ENCODE measurements at regions not wholly inside any gene's neighbourhood (a gene's known extent, or its start where the extent isn't known, plus 50 kb on each side); places are given as distances from the start of the nearest gene placed in this dataset.

DNA sequence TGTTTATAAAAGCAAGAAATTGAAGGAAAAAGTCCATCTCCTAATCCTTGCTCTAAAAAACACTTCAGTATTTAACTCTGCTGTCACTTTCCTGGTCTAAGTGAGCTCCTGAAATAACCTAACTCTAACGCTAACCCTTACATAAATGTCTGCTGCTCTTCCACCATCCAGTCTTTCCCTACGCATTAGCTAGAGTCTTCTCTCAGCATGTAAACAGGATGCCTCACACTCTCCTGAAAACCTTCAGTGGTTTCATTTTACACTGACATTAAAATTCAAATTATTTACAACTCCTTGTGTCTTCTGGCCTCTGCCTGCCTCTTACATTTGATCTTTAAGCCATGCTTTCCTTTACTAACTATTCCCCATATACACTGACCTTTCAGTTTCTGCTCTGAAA lies 697.6 kb upstream of the CXADR start:
- Mint-ChIP-seq H3K27ac (no peak overlapping the region), H3K9me3 (ENCODE audit: low read depth) (peaks cover 8% of the 10 kb centered on the region), H3K27me3 (no peaks in the 10 kb centered on the region)

DNA sequence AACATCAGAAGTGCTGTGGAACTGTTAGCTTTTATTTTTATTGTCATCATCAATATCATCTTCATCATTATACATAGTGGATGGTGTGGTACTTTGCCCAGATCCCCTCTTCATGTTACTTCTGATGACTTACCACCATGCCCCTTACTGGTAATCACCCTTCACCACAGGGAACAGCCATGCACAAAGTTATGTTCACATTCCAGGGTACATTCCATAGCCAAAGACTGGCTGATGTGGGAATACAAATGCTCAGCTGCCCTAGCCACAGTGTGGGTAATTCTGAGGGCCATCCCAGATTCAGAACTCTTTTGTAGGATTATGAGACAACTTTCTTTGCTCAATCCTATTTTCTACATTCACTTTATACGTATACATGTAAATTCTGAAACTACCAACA lies 691.3 kb upstream of the CXADR start:
- no peak overlapping the region for H3K27ac Mint-ChIP-seq
- H3K27me3 Mint-ChIP-seq, result no peaks in the 10 kb centered on the region
- H3K4me1 Mint-ChIP-seq (ENCODE audit: low read depth), result no peaks in the 10 kb centered on the region
- peaks cover 16% of the 10 kb centered on the region for H3K9me3 Mint-ChIP-seq (ENCODE audit: low read depth)
- no peak overlapping the region for H3K4me3 Mint-ChIP-seq
- H3K36me3 Mint-ChIP-seq, result no peaks in the 10 kb centered on the region

More for the DNA sequence above, 697.6 kb upstream of the CXADR start:
- Mint-ChIP-seq H3K4me3 (no peak overlapping the region), H3K4me1 (ENCODE audit: low read depth) (no peaks in the 10 kb centered on the region), H3K36me3 (no peaks in the 10 kb centered on the region)

GRCh38 chr21:16829532-16829931 lies 683.3 kb upstream of the CXADR start:
- Mint-ChIP-seq H3K27me3 (no peaks in the 10 kb centered on the region), H3K27ac (no peak overlapping the region), H3K36me3 (no peaks in the 10 kb centered on the region), H3K4me3 (no peak overlapping the region), H3K9me3 (ENCODE audit: low read depth) (peaks cover 9% of the 10 kb centered on the region), H3K4me1 (ENCODE audit: low read depth) (no peaks in the 10 kb centered on the region)

- H3K27ac Mint-ChIP-seq, result no peak overlapping the region
Observed at GRCh38 chr21:16832791-16833190, 680.1 kb upstream of the CXADR start.

DNA sequence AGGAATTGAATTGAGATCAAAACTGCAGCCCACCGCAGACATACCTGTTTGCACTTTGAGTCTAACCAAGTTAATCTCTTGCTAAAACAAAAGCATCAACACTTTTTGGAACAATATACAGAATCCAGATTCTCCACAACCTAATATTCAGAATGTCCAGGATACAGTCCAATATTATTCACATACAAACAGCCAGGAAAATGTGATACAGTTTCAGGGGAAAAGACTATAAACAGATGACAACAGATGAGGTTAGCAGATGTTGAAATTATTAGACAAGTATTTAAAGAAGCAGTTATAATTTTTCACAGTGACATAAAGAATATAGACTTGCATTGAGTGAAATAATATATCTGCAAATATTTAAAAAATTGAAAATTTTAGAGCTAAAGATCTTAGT lies 678.1 kb upstream of the CXADR start:
- Mint-ChIP-seq H3K27me3 (no peaks in the 10 kb centered on the region), H3K27ac (no peak overlapping the region), H3K4me3 (no peak overlapping the region), H3K36me3 (no peaks in the 10 kb centered on the region), H3K4me1 (ENCODE audit: low read depth) (no peaks in the 10 kb centered on the region), H3K9me3 (ENCODE audit: low read depth) (peaks cover 5% of the 10 kb centered on the region)

More at GRCh38 chr21:16832791-16833190, 680.1 kb upstream of the CXADR start:
- Mint-ChIP-seq H3K36me3 (no peaks in the 10 kb centered on the region), H3K4me3 (no peak overlapping the region), H3K9me3 (ENCODE audit: low read depth) (peaks cover 4% of the 10 kb centered on the region), H3K4me1 (ENCODE audit: low read depth) (no peaks in the 10 kb centered on the region), H3K27me3 (no peaks in the 10 kb centered on the region)

DNA sequence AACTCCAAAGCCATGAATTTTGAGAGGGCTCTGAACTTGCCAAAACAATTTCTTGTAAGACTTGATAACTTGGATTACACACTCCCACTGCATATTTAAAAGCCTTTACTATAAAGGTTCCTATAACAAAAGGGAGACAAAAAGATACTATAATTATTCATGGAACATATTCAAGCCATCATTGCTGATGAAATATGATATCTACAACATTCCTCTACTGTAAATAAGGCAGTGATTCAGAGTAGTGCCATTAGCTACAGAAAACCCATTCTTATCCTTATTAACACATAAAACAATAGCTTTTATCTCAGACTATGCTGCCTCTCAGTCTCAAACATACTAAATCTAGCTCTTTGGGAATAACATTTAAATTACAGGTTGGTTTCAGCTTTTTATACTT lies 675.5 kb upstream of the CXADR start:
- H3K27me3 Mint-ChIP-seq, result no peaks in the 10 kb centered on the region
- no peaks in the 10 kb centered on the region for H3K4me1 Mint-ChIP-seq (ENCODE audit: low read depth)
- no peaks in the 10 kb centered on the region for H3K36me3 Mint-ChIP-seq
- H3K4me3 Mint-ChIP-seq, result no peak overlapping the region
- H3K9me3 Mint-ChIP-seq (ENCODE audit: low read depth), result peaks cover 5% of the 10 kb centered on the region
- no peak overlapping the region for H3K27ac Mint-ChIP-seq

DNA sequence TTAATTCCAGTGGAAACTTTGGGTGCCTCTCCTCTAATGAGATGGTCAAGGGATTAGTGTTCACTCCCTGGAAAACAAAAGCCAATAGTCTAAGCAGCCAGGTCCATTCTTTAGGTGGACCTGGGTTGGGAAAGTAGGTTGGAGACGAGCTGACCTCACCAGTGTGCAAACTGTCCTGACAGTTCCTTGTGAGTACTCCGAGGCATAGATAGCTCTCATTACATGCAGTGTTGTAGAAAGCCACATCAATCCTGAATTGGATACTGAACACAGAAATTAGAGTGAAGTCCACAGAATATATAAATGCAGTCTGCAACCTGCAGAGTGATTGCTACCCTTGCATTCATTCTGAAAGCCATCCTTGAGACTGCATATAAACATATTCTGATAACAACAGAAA lies 675.1 kb upstream of the CXADR start:
- no peaks in the 10 kb centered on the region for H3K27me3 Mint-ChIP-seq
- peaks cover 5% of the 10 kb centered on the region for H3K9me3 Mint-ChIP-seq (ENCODE audit: low read depth)
- no peak overlapping the region for H3K27ac Mint-ChIP-seq

DNA sequence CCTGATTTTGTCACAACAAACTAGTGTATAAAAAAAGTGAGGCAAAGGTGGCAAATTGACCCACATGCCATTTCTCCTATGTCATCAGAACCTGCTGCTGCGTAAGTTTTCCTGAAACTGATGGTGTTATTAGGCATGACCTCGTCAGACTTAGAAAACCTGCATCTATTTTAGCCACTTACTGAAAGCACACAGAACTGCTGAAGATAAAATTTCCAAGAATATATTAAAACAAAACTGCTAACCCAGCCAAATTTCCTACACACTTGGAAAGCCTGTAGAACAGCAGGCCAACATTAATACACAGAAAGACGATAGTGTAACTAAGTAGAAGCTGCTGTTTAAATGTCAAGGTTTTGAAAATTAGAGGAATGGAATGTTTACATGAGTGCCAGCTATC lies 674.5 kb upstream of the CXADR start:
- no peak overlapping the region for H3K4me3 Mint-ChIP-seq
- H3K9me3 Mint-ChIP-seq (ENCODE audit: low read depth), result peaks cover 5% of the 10 kb centered on the region
- no peaks in the 10 kb centered on the region for H3K4me1 Mint-ChIP-seq (ENCODE audit: low read depth)
- no peaks in the 10 kb centered on the region for H3K27me3 Mint-ChIP-seq
- no peak overlapping the region for H3K27ac Mint-ChIP-seq
- no peaks in the 10 kb centered on the region for H3K36me3 Mint-ChIP-seq

More for the DNA sequence above, 675.1 kb upstream of the CXADR start:
- H3K36me3 Mint-ChIP-seq, result no peaks in the 10 kb centered on the region
- H3K4me1 Mint-ChIP-seq (ENCODE audit: low read depth), result no peaks in the 10 kb centered on the region
- H3K4me3 Mint-ChIP-seq, result no peak overlapping the region

GRCh38 chr21:16840538-16840937 lies 672.3 kb upstream of the CXADR start:
- H3K4me1 Mint-ChIP-seq (ENCODE audit: low read depth), result no peaks in the 10 kb centered on the region
- no peak overlapping the region for H3K27ac Mint-ChIP-seq
- H3K36me3 Mint-ChIP-seq, result no peaks in the 10 kb centered on the region
- no peak overlapping the region for H3K4me3 Mint-ChIP-seq
- H3K27me3 Mint-ChIP-seq, result no peaks in the 10 kb centered on the region
- H3K9me3 Mint-ChIP-seq (ENCODE audit: low read depth), result peaks cover 5% of the 10 kb centered on the region

DNA sequence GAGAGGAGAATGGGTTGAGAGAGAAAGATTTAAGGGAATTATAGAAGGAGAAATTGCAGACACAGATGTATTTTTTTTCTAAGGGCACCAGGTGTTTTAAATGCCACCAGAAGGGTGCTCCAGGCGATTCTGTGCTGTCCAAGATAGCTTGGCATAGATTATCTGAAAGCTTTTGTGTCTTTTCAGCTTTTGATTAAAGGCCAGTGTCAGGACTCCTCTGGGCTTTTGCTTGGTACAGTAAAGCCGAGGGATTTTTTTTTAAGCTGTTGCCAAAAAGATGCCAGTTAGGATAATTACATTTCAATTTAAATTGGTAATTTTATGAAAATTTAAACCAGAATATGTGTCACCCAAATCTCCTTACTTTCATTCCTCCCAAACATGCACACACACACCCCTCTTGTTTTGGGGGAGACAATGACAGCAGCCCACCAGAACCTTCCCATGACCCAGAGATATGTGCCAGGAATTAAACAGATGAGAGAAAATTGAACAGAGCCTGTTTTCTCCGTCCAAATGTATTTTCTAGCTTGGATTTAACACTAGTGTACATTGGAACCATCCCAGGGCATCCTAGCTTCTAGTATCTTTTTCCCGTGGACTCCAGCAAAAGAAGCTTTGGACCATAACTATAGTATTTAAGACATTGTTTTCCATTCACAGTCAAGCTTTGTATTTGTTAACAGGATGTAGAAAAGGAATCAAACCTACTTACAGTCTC lies 670.7 kb upstream of the CXADR start:
- no peak overlapping the region for H3K27ac Mint-ChIP-seq
- H3K36me3 Mint-ChIP-seq, result no peaks in the 10 kb centered on the region
- peaks cover 8% of the 10 kb centered on the region for H3K9me3 Mint-ChIP-seq (ENCODE audit: low read depth)
- H3K4me3 Mint-ChIP-seq, result no peak overlapping the region
- no peaks in the 10 kb centered on the region for H3K4me1 Mint-ChIP-seq (ENCODE audit: low read depth)
- no peaks in the 10 kb centered on the region for H3K27me3 Mint-ChIP-seq

DNA sequence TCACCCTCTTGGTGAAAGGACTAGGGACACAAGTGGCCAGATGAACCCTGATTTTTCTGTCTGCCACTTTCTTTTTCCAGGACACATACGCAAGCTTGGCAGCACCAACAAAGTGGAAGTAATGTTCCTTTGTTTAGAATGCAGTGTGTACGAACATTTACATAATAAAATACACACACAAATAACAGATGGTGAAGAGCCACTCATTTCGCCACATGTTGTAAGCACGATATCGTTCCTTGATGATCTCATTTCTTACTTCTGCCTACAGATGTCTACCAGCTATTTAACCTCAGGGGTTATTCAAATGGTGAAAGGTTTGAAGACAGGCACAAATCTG lies 670.2 kb upstream of the CXADR start:
- no peaks in the 10 kb centered on the region for H3K27me3 Mint-ChIP-seq
- no peaks in the 10 kb centered on the region for H3K4me1 Mint-ChIP-seq (ENCODE audit: low read depth)
- H3K9me3 Mint-ChIP-seq (ENCODE audit: low read depth), result peaks cover 10% of the 10 kb centered on the region
- no peaks in the 10 kb centered on the region for H3K36me3 Mint-ChIP-seq
- H3K27ac Mint-ChIP-seq, result no peak overlapping the region
- no peak overlapping the region for H3K4me3 Mint-ChIP-seq

DNA sequence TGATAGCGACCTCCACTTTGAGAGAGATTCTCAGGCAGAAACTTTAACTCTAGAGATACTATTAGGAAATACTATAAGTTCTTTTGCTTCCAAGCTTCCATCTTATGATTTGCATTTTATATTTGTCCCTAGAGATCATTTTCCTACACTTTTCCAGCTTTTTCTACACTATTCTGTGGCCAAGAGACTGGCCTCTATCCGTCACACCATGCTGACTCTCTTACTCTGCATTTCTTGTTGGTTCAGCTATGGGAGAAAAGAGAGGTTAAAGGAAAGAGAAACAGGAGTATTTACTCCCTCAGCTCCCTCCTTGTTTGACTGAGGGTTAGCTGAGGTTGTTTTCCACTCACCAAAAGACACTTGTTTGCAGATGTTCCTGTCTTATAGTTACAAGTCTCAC lies 665.6 kb upstream of the CXADR start:
- peaks cover 11% of the 10 kb centered on the region for H3K9me3 Mint-ChIP-seq (ENCODE audit: low read depth)
- no peaks in the 10 kb centered on the region for H3K4me1 Mint-ChIP-seq (ENCODE audit: low read depth)
- no peaks in the 10 kb centered on the region for H3K36me3 Mint-ChIP-seq
- no peak overlapping the region for H3K4me3 Mint-ChIP-seq
- H3K27ac Mint-ChIP-seq, result no peak overlapping the region
- H3K27me3 Mint-ChIP-seq, result no peaks in the 10 kb centered on the region

- Mint-ChIP-seq H3K4me3 (no peak overlapping the region), H3K9me3 (ENCODE audit: low read depth) (peaks cover 19% of the 10 kb centered on the region), H3K36me3 (no peaks in the 10 kb centered on the region), H3K4me1 (ENCODE audit: low read depth) (no peaks in the 10 kb centered on the region), H3K27ac (no peak overlapping the region), H3K27me3 (no peaks in the 10 kb centered on the region)
Observed at GRCh38 chr21:16851054-16851453, 661.8 kb upstream of the CXADR start.

DNA sequence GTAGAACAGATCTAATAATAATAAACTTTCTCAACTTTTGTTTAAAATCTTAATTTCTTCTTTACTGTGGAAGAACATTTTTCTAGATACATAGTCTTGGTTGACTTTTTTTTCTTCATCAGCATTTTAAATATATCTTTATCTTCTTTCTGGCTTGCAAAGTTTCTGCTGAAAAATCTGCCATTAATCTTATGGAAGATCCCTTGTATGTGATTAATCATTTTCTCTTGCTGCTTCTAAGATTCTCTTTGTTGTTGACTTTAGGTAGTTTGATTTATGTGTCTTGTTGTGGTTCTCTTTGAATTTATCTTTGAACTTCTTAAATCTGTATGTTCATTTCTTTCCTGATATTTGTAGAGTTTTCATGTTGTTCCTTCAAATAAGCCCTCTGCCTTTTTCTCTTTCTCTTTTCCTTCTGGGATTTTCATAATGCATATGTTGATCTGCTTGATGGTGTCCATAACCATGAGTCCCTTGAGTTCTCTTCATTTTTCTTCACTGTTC lies 657.6 kb upstream of the CXADR start:
- Mint-ChIP-seq H3K27ac (no peak overlapping the region), H3K4me1 (ENCODE audit: low read depth) (no peaks in the 10 kb centered on the region), H3K4me3 (no peak overlapping the region), H3K36me3 (no peaks in the 10 kb centered on the region), H3K9me3 (ENCODE audit: low read depth) (peaks cover 28% of the 10 kb centered on the region), H3K27me3 (no peaks in the 10 kb centered on the region)

GRCh38 chr21:16863362-16863905 lies 649.4 kb upstream of the CXADR start:
- Mint-ChIP-seq H3K9me3 (ENCODE audit: low read depth) (peaks cover 7% of the 10 kb centered on the region), H3K4me3 (no peak overlapping the region), H3K27me3 (no peaks in the 10 kb centered on the region), H3K27ac (no peak overlapping the region), H3K36me3 (no peaks in the 10 kb centered on the region), H3K4me1 (ENCODE audit: low read depth) (no peaks in the 10 kb centered on the region)

DNA sequence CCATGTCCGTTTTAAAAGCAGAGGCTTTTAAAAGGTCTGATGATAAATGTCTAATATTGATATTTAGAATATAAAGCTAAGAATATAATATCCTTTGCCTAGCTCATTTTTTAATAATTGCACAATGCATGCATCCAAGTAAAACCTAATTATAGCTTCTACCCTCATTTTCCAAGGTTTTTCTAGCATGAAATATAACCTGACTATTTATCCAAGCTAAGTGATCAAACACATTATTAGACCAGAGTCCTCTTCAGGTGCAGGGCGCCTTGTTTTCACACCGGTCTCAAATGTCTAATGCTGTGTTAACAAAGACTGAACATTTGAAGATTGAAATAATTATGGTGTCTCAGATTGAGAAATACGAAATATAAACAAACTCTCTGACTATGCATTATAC lies 648.9 kb upstream of the CXADR start:
- Mint-ChIP-seq H3K4me3 (no peak overlapping the region), H3K27me3 (no peaks in the 10 kb centered on the region), H3K9me3 (ENCODE audit: low read depth) (peaks cover 7% of the 10 kb centered on the region), H3K36me3 (no peaks in the 10 kb centered on the region), H3K27ac (no peak overlapping the region), H3K4me1 (ENCODE audit: low read depth) (no peaks in the 10 kb centered on the region)

Data from activated naive CD8-positive, alpha-beta T cell (primary cell).